WERI-Rb-1 (cell line): ENCODE measurements at regions not wholly inside any gene's neighbourhood (a gene's known extent, or its start where the extent isn't known, plus 50 kb on each side); places are given as distances from the start of the nearest gene placed in this dataset.

Source experiments
- DNase-seq: peaks from one replicate; pipeline ENCODE4 v3.0.0-alpha.2; 2020
- H3K27ac ChIP-seq: fragments of 250-450 bp; sonication (Bioruptor Pico); 2 replicates; pipeline ENCODE4 v1.5.1; 2020; ENCODE audit warnings: mild to moderate bottlenecking, moderate library complexity
- H3K27me3 ChIP-seq: fragments of 250-450 bp; sonication (Bioruptor Pico); 2 replicates; pipeline ENCODE4 v1.5.1; 2021; ENCODE audit warnings: mild to moderate bottlenecking, low read depth, moderate library complexity; ENCODE audit not compliant: insufficient read depth, severe bottlenecking
- H3K36me3 ChIP-seq: fragments of 250-450 bp; sonication (Bioruptor Pico); 2 replicates; pipeline ENCODE4 v1.5.1; 2020; ENCODE audit warnings: mild to moderate bottlenecking, moderate library complexity
- H3K4me3 ChIP-seq: 2 replicates; pipeline ENCODE4 v1.5.1; 2011; ENCODE audit warnings: low read depth, mild to moderate bottlenecking, control low read depth, low read length
- H3K9me3 ChIP-seq: fragments of 250-450 bp; sonication (Bioruptor Pico); 2 replicates; pipeline ENCODE4 v1.5.1; 2021; ENCODE audit warnings: mild to moderate bottlenecking, moderate library complexity; ENCODE audit not compliant: severe bottlenecking
- CTCF ChIP-seq: IDR thresholded peaks from 2 replicates; pipeline ENCODE4 v1.5.1; 2011; ENCODE audit warnings: low read depth, mild to moderate bottlenecking, control low read depth, inconsistent platforms, low read length

GRCh38 chr18:72107647-72108383 lies 436.3 kb downstream of the CBLN2 start:
- Histone ChIP-seq H3K27ac (no peak overlapping the region), H3K27me3 (no peaks in the 10 kb centered on the region), H3K9me3 (no peaks in the 10 kb centered on the region), H3K36me3 (no peaks in the 10 kb centered on the region), H3K4me3 (no peak overlapping the region)
- TF ChIP-seq CTCF, result no peak
- no peak for DNase-seq

- H3K9me3 ChIP-seq, result no peaks in the 10 kb centered on the region
- DNase-seq, result no peak
- no peak overlapping the region for H3K4me3 ChIP-seq
These were observed 439.3 kb downstream of the CBLN2 start for GRCh38 chr18:72104851-72105250.

GRCh38 chr18:72102412-72102811 lies 441.7 kb downstream of the CBLN2 start:
- TF ChIP-seq CTCF, result no peak
- Histone ChIP-seq H3K4me3 (no peak overlapping the region), H3K27me3 (no peaks in the 10 kb centered on the region), H3K9me3 (no peaks in the 10 kb centered on the region), H3K36me3 (no peaks in the 10 kb centered on the region), H3K27ac (no peak overlapping the region)
- DNase-seq, result no peak

More at GRCh38 chr18:72104851-72105250, 439.3 kb downstream of the CBLN2 start:
- no peak overlapping the region for H3K27ac ChIP-seq
- no peak for TF ChIP-seq CTCF
- no peaks in the 10 kb centered on the region for H3K36me3 ChIP-seq
- no peaks in the 10 kb centered on the region for H3K27me3 ChIP-seq

GRCh38 chr18:72100465-72101004 lies 443.6 kb downstream of the CBLN2 start:
- no peak for TF ChIP-seq CTCF
- DNase-seq, result no peak
- H3K27me3 ChIP-seq, result no peaks in the 10 kb centered on the region
- H3K9me3 ChIP-seq, result no peaks in the 10 kb centered on the region
- no peak overlapping the region for H3K4me3 ChIP-seq
- H3K36me3 ChIP-seq, result no peaks in the 10 kb centered on the region
- no peak overlapping the region for H3K27ac ChIP-seq

- Histone ChIP-seq H3K27ac (no peak overlapping the region), H3K36me3 (no peaks in the 10 kb centered on the region), H3K27me3 (no peaks in the 10 kb centered on the region), H3K9me3 (no peaks in the 10 kb centered on the region), H3K4me3 (no peak overlapping the region)
- no peak for DNase-seq
- TF ChIP-seq CTCF, result no peak
These were observed 452.8 kb downstream of the CBLN2 start for GRCh38 chr18:72091369-72091768.

GRCh38 chr18:72089432-72089831 lies 454.7 kb downstream of the CBLN2 start:
- no peaks in the 10 kb centered on the region for H3K36me3 ChIP-seq
- TF ChIP-seq CTCF, result no peak
- no peaks in the 10 kb centered on the region for H3K27me3 ChIP-seq
- H3K4me3 ChIP-seq, result no peak overlapping the region
- H3K27ac ChIP-seq, result no peak overlapping the region
- H3K9me3 ChIP-seq, result no peaks in the 10 kb centered on the region
- DNase-seq, result no peak
